GM12878 (cell line): ENCODE measurements at regions not wholly inside any gene's neighbourhood (a gene's known extent, or its start where the extent isn't known, plus 50 kb on each side); places are given as distances from the start of the nearest gene placed in this dataset.

Experiments used
- ATAC-seq: fragments of 200-7000 bp; cut with Tn5 transposase; 3 replicates; pipeline ENCODE4 v1.9.1; 2020; ENCODE audit warnings: mild to moderate bottlenecking, moderate library complexity
- BruUV-seq: library from RNA; stranded (reverse); fragments of 400-500 nt; replicated peaks from 2 replicates; lab custom pipeline; 2021; lab: Mats Ljungman, UMichigan
- CTCF ChIA-PET: fragments of 300-600 bp; sonication (Branson Sonifier 250); formaldehyde crosslinking; extraction: SDS; loops from one replicate; lab custom pipeline; 2021; ENCODE audit warnings: inconsistent platforms; lab: Yijun Ruan, JAX
- POLR2A ChIA-PET: fragments of 350-600 bp; formaldehyde crosslinking; extraction: SDS; loops from one replicate; lab custom pipeline; 2021; ENCODE audit warnings: inconsistent platforms; lab: Charles Lee
- RAD21 ChIA-PET: fragments of 300-600 bp; sonication (Branson Sonifier 250); formaldehyde crosslinking; loops from one replicate; lab custom pipeline; 2023; ENCODE audit warnings: antibody characterized with exemption; ENCODE audit not compliant: unreplicated experiment; lab: Charles Lee
- SMC1A ChIA-PET: fragments of 300-600 bp; sonication (Branson Sonifier 250); formaldehyde crosslinking; loops from one replicate; lab custom pipeline; 2023; ENCODE audit not compliant: unreplicated experiment, uncharacterized antibody; lab: Charles Lee
- DNase-seq: peaks from one replicate; pipeline ENCODE4 v3.0.0-alpha.2; 2011; ENCODE audit warnings: low read depth, low spot score
- FAIRE-seq: peaks from 3 replicates; lab custom pipeline; 2011; peaks lifted over from hg19 to GRCh38; lab: Jason Lieb, UNC
- H2AFZ ChIP-seq: 2 replicates; pipeline ENCODE4 v1.6.0; 2011; ENCODE audit warnings: low read depth, low read length, control low read depth; ENCODE audit not compliant: control insufficient read depth
- H3K27ac ChIP-seq: 2 replicates; pipeline ENCODE4 v1.5.1; 2011; ENCODE audit warnings: control low read depth; ENCODE audit not compliant: control insufficient read depth, insufficient read depth
- H3K27me3 ChIP-seq, 2 experiments: replicated peaks in 1 of 2; 2 replicates each; pipeline versions ENCODE4 v1.6.0 to v1.6.1; 2011; ENCODE audit warnings: low read length in 1 of 2; ENCODE audit not compliant: control insufficient read depth in 2 of 2, insufficient read depth in 2 of 2
- H3K36me3 ChIP-seq, 2 experiments: 2 replicates each; pipeline ENCODE4 v1.5.1; 2011; ENCODE audit warnings: low read length in 1 of 2; ENCODE audit not compliant: control insufficient read depth in 2 of 2, insufficient read depth in 2 of 2
- H3K4me1 ChIP-seq: 2 replicates; pipeline ENCODE4 v1.6.1; 2011; ENCODE audit warnings: mild to moderate bottlenecking, low read length, moderate library complexity, mixed read lengths; ENCODE audit not compliant: control insufficient read depth, insufficient read depth
- H3K4me2 ChIP-seq: 2 replicates; pipeline ENCODE4 v1.6.0; 2011; ENCODE audit warnings: control low read depth; ENCODE audit not compliant: control insufficient read depth, insufficient read depth
- H3K4me3 ChIP-seq: fragments of 200-600 bp; sonication (generic); 2 replicates; pipeline ENCODE4 v1.5.1; 2016
- H3K79me2 ChIP-seq: 2 replicates; pipeline ENCODE4 v1.6.0; 2011; ENCODE audit warnings: low read length; ENCODE audit not compliant: control insufficient read depth, insufficient read depth
- H3K9ac ChIP-seq: 2 replicates; pipeline ENCODE4 v1.8.0; 2011; ENCODE audit warnings: low read length, control low read depth, mixed read lengths; ENCODE audit not compliant: control insufficient read depth, insufficient read depth
- H3K9me3 ChIP-seq: replicated peaks from 3 replicates; pipeline ENCODE4 v1.5.1; 2011; ENCODE audit warnings: mild to moderate bottlenecking, low read length; ENCODE audit not compliant: control insufficient read depth, insufficient read depth
- H4K20me1 ChIP-seq: 2 replicates; pipeline ENCODE4 v1.6.0; 2011; ENCODE audit not compliant: control insufficient read depth, insufficient read depth
- ASH2L ChIP-seq: fragments of 300-600, 200-600 bp; sonication (generic); IDR thresholded peaks from 2 replicates; pipeline ENCODE4 v1.6.1; 2017; ENCODE audit warnings: low read depth, mild to moderate bottlenecking, borderline replicate concordance
- BHLHE40 ChIP-seq, 2 experiments: fragments of 450-650 bp in 1 of 2; IDR thresholded peaks; 2 replicates each; pipeline ENCODE4 v1.6.1; 2011 to 2017; ENCODE audit warnings: low read depth in 2 of 2, borderline replicate concordance in 1 of 2, improper control_type of control experiment in 1 of 2, low read length in 1 of 2, mild to moderate bottlenecking in 1 of 2
- EGR1 ChIP-seq, 2 experiments: IDR thresholded peaks; 1 replicate in 1 of 2; 2 replicates in 1 of 2; pipeline ENCODE4 v1.6.1; 2011 to 2012; ENCODE audit warnings: low read depth in 2 of 2, low read length in 2 of 2, borderline replicate concordance in 1 of 2, mild to moderate bottlenecking in 1 of 2, moderate library complexity in 1 of 2
- MTA2 ChIP-seq: fragments of 450-650 bp; IDR thresholded peaks from 2 replicates; pipeline ENCODE4 v1.6.1; 2016; ENCODE audit warnings: low read depth, mild to moderate bottlenecking, moderate library complexity
- NR2C1 ChIP-seq: fragments of 450-650 bp; IDR thresholded peaks from 2 replicates; pipeline ENCODE4 v1.6.1; 2017; ENCODE audit warnings: antibody characterized with exemption, mild to moderate bottlenecking, moderate library complexity
- RAD21 ChIP-seq: IDR thresholded peaks from 2 replicates; pipeline ENCODE4 v1.6.1; 2011; ENCODE audit warnings: mild to moderate bottlenecking, low read depth, low read length, moderate library complexity; ENCODE audit not compliant: insufficient read depth
- RUNX3 ChIP-seq: IDR thresholded peaks from 2 replicates; pipeline ENCODE4 v1.6.1; 2012; ENCODE audit warnings: low read length, inconsistent platforms
- SMC3 ChIP-seq: IDR thresholded peaks from 2 replicates; pipeline ENCODE4 v1.6.1; 2011; ENCODE audit warnings: low read length, improper control_type of control experiment, borderline replicate concordance
- TAF1 ChIP-seq: IDR thresholded peaks from 2 replicates; pipeline ENCODE4 v1.6.1; 2011; ENCODE audit warnings: mild to moderate bottlenecking, low read depth, low read length, borderline replicate concordance
- TCF12 ChIP-seq: IDR thresholded peaks from 2 replicates; pipeline ENCODE4 v1.6.1; 2011; ENCODE audit warnings: low read depth, mild to moderate bottlenecking, low read length
- ZNF622 ChIP-seq: fragments of 450-650 bp; IDR thresholded peaks from 2 replicates; pipeline ENCODE4 v1.6.1; 2017; ENCODE audit warnings: mild to moderate bottlenecking, inconsistent platforms
- WGBS: methylation state at CpG from one replicate; pipeline ENCODE4 v1.1.6; 2016; ENCODE audit warnings: low lambda C conversion rate; ENCODE audit not compliant: insufficient replicate concordance, insufficient coverage; ENCODE audit errors: missing lambda C conversion rate; 5-methylcytosine and 5-hydroxymethylcytosine counted together
- in situ Hi-C: fragments of 300-500 bp; cut with MboI; formaldehyde crosslinking; loops from 9 replicates; pipeline ENCODE4 v1.14.3; 2018; ENCODE audit warnings: mixed read lengths
- intact Hi-C: fragments of 100-400 bp; cut with micrococcal nuclease; formaldehyde crosslinking; loops from one replicate; pipeline ENCODE4 v1.14.2; 2022; ENCODE audit not compliant: unreplicated experiment
- TF ChIP-seq, protein P1 (sequence below): IDR thresholded peaks from 2 replicates; pipeline ENCODE4 v1.6.1; 2011; ENCODE audit warnings: borderline replicate concordance, low read depth, mild to moderate bottlenecking, moderate library complexity, mixed read lengths, low read length; ENCODE audit not compliant: insufficient read depth; ENCODE audit errors: extremely low read length
- TF ChIP-seq, protein P2 (sequence below): fragments of 150-350 bp; IDR thresholded peaks from 2 replicates; pipeline ENCODE4 v1.6.1; 2016; ENCODE audit warnings: low read depth, low read length

DNA sequence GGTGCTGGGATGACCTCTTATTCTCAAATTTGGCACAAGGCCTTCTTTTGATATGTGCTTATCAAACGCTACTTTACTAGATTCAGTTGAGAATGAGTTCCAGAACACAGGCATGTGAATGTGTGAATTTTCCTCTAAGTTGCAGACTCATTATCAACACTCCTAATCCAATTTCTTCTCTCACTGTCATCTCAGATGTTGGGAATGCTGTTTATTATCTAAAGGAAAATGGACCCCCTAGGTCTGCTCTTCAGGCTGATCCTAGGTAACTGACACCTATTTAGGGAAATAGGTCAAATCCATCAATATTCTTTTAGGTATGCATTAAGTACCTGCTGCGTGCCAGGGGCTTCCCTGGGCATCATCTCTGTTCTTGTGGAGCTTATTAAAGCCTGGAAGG, 215.0 kb upstream of the NOX3 start:
- CTCF ChIA-PET = no interaction called here
- POLR2A ChIA-PET = no interaction called here
- H2AFZ ChIP-seq = no peak overlapping the region
- no peak for TF ChIP-seq BHLHE40 (IDR thresholded peaks at IDR 0.05; ENCODE audit: borderline replicate concordance in 1 of 2, low read depth in 2 of 2, low read length in 1 of 2)
- TF ChIP-seq, protein P1, sequence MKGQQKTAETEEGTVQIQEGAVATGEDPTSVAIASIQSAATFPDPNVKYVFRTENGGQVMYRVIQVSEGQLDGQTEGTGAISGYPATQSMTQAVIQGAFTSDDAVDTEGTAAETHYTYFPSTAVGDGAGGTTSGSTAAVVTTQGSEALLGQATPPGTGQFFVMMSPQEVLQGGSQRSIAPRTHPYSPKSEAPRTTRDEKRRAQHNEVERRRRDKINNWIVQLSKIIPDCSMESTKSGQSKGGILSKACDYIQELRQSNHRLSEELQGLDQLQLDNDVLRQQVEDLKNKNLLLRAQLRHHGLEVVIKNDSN = no peak
- RAD21 ChIA-PET = no interaction called here
- no peak for FAIRE-seq
- H3K4me1 ChIP-seq = no peaks in the 10 kb centered on the region
- H3K9ac ChIP-seq = no peak overlapping the region
- H4K20me1 ChIP-seq = no peaks in the 10 kb centered on the region
- SMC1A ChIA-PET = no interaction called here
- H3K27me3 ChIP-seq = no peaks in the 10 kb centered on the region; a peak in 1 of 4 replicates
- H3K36me3 ChIP-seq = no peaks in the 10 kb centered on the region
- in situ Hi-C loops = no loop called here
- H3K27ac ChIP-seq = no peak overlapping the region
- no peak for ATAC-seq
- no peak for DNase-seq
- H3K4me3 ChIP-seq = no peak overlapping the region
- no peaks in the 10 kb centered on the region for H3K9me3 ChIP-seq
- WGBS = 14% methylated on average over 2 of the region's 2 CpGs
- H3K79me2 ChIP-seq = no peaks in the 10 kb centered on the region
- no TSS peak for BruUV-seq
- no peak overlapping the region for H3K4me2 ChIP-seq
- intact Hi-C loops = no loop called here

DNA sequence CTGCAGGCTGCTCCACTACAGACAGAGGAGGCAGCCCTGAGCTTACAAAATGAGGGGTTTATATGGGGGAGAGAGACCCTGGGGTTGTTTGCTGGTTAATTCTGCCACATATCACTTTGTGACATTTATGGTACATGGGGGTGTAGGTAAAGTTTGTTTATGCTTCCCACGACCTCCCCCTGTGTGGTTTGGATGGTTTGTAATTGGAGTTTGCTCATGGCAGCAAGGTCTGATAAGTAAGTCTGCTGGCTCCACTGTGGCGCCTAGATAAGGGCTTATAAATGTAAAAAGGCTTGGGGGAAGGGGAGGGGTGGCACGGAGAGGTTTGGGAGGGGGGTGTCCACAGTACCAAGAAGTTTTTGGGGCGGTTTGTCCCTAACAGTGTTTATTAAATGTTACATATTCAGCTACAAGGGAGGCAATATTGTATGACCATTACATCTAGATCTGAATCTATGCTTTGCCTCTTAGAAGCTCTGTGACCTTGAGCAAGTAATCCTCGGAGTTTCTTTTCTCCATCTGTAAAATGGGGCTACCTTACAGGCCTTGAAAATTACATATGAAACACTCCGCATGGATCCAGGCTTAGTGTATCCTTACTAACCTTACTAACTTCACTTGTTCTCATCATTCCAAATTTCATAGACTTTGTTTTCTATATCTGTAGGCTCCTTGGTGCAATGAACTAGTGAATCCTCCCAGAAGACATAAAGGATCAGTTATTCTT, 204.8 kb upstream of the NOX3 start:
- Histone ChIP-seq H4K20me1 (no peaks in the 10 kb centered on the region; the same call in 1 of the 2 replicates), H3K79me2 (no peaks in the 10 kb centered on the region), H3K9me3 (no peaks in the 10 kb centered on the region), H3K4me1 (no peaks in the 10 kb centered on the region), H3K4me2 (no peak overlapping the region), H3K36me3 (no peaks in the 10 kb centered on the region), H2AFZ (no peak overlapping the region), H3K27ac (no peak overlapping the region)
- BruUV-seq = no TSS peak
- ChIA-PET CTCF (no interaction called here), POLR2A (no interaction called here), RAD21 (no interaction called here)
- ATAC-seq = no peak
- 22% methylated on average over 5 of the region's 6 CpGs for WGBS
- intact Hi-C loops = no loop called here
- in situ Hi-C loops = no loop called here
- TF ChIP-seq NR2C1 (no peak), SMC3 (no peak), EGR1 (IDR thresholded peaks at IDR 0.05; ENCODE audit: borderline replicate concordance in 1 of 2, low read depth in 2 of 2, low read length in 2 of 2) (no peak), TAF1 (no peak), TCF12 (no peak), RUNX3 (no peak), MTA2 (no peak), RAD21 (no peak), ZNF622 (no peak), ASH2L (no peak)
- TF ChIP-seq, protein P2, sequence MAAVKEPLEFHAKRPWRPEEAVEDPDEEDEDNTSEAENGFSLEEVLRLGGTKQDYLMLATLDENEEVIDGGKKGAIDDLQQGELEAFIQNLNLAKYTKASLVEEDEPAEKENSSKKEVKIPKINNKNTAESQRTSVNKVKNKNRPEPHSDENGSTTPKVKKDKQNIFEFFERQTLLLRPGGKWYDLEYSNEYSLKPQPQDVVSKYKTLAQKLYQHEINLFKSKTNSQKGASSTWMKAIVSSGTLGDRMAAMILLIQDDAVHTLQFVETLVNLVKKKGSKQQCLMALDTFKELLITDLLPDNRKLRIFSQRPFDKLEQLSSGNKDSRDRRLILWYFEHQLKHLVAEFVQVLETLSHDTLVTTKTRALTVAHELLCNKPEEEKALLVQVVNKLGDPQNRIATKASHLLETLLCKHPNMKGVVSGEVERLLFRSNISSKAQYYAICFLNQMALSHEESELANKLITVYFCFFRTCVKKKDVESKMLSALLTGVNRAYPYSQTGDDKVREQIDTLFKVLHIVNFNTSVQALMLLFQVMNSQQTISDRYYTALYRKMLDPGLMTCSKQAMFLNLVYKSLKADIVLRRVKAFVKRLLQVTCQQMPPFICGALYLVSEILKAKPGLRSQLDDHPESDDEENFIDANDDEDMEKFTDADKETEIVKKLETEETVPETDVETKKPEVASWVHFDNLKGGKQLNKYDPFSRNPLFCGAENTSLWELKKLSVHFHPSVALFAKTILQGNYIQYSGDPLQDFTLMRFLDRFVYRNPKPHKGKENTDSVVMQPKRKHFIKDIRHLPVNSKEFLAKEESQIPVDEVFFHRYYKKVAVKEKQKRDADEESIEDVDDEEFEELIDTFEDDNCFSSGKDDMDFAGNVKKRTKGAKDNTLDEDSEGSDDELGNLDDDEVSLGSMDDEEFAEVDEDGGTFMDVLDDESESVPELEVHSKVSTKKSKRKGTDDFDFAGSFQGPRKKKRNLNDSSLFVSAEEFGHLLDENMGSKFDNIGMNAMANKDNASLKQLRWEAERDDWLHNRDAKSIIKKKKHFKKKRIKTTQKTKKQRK = no peak
- TF ChIP-seq, all 136 proteins: peak for 0
- SMC1A ChIA-PET = no interaction called here
- no peak overlapping the region for H3K4me3 ChIP-seq
- H3K27me3 ChIP-seq = no peaks in the 10 kb centered on the region; a peak in 1 of 4 replicates
- FAIRE-seq = no peak
- no peak overlapping the region for H3K9ac ChIP-seq
- DNase-seq = no peak
